Endothelial cell of umbilical vein (primary cell): ENCODE measurements at regions not wholly inside any gene's neighbourhood (a gene's known extent, or its start where the extent isn't known, plus 50 kb on each side); places are given as distances from the start of the nearest gene placed in this dataset.

Experiments
- BruUV-seq: library from RNA; stranded (reverse); fragments of 400-500 nt; replicated peaks from 2 replicates; lab custom pipeline; 2021; lab: Mats Ljungman, UMichigan
- CTCF ChIA-PET: fragments of 300-600, 350-600 bp; sonication (Branson Sonifier 250); formaldehyde crosslinking; loops from one replicate; lab custom pipeline; 2021; ENCODE audit warnings: antibody characterized with exemption, inconsistent platforms; lab: Charles Lee
- POLR2A ChIA-PET: fragments of 300-600, 350-600 bp; sonication (Branson Sonifier 250); formaldehyde crosslinking; loops from one replicate; lab custom pipeline; 2021; ENCODE audit warnings: antibody characterized with exemption, inconsistent platforms; lab: Charles Lee
- DNase-seq: peaks from one replicate; pipeline ENCODE4 v3.0.0-alpha.2; 2011; ENCODE audit warnings: low read depth, low spot score
- FAIRE-seq: peaks from 2 replicates; lab custom pipeline; 2011; peaks lifted over from hg19 to GRCh38; lab: Jason Lieb, UNC
- H2AFZ ChIP-seq: 2 replicates; pipeline ENCODE4 v1.6.0; 2012; ENCODE audit warnings: low read depth, low read length, control low read depth, inconsistent platforms
- H3K27ac ChIP-seq: 2 replicates; pipeline ENCODE4 v1.5.1; 2011; ENCODE audit warnings: low read depth, mild to moderate bottlenecking, control low read depth, low read length, moderate library complexity; ENCODE audit not compliant: insufficient read depth
- H3K27me3 ChIP-seq, 2 experiments: 2 replicates each; pipeline versions ENCODE4 v1.6.0 to v1.6.1; 2011; ENCODE audit warnings: low read length in 2 of 2, mixed read lengths in 1 of 2; ENCODE audit not compliant: control insufficient read depth in 2 of 2, insufficient read depth in 2 of 2
- H3K36me3 ChIP-seq, 2 experiments: 2 replicates in 1 of 2; 3 replicates in 1 of 2; pipeline ENCODE4 v1.5.1; 2011; ENCODE audit warnings: low read length in 2 of 2, mild to moderate bottlenecking in 1 of 2, moderate library complexity in 1 of 2; ENCODE audit not compliant: control insufficient read depth in 2 of 2, insufficient read depth in 2 of 2; ENCODE audit errors: extremely low read depth in 1 of 2
- H3K4me1 ChIP-seq: 3 replicates; pipeline ENCODE4 v1.5.1; 2011; ENCODE audit warnings: mild to moderate bottlenecking, low read length; ENCODE audit not compliant: control insufficient read depth, insufficient read depth; ENCODE audit errors: extremely low read depth
- H3K4me2 ChIP-seq: 2 replicates; pipeline ENCODE4 v1.6.1; 2011; ENCODE audit warnings: low read length, control low read depth, mixed read lengths; ENCODE audit not compliant: insufficient read depth
- H3K4me3 ChIP-seq, 3 experiments: fragments of 200-600 bp in 1 of 3; sonication (generic), shearing (Covaris generic) in 1 of 3; replicated peaks in 1 of 3; 2 replicates each; pipeline ENCODE4 v1.5.1; 2011 to 2016; ENCODE audit warnings: control low read depth in 3 of 3, low read length in 3 of 3, mild to moderate bottlenecking in 2 of 3, inconsistent platforms in 1 of 3, low read depth in 1 of 3, moderate library complexity in 1 of 3; ENCODE audit not compliant: insufficient read depth in 1 of 3
- H3K79me2 ChIP-seq: 2 replicates; pipeline ENCODE4 v1.6.0; 2012; ENCODE audit warnings: low read length, inconsistent platforms; ENCODE audit not compliant: control insufficient read depth, insufficient read depth
- H3K9ac ChIP-seq: replicated peaks from 2 replicates; pipeline ENCODE3; 2011; ENCODE audit warnings: low read length, control low read depth; ENCODE audit not compliant: insufficient read depth; ENCODE audit errors: extremely low read depth
- H3K9me1 ChIP-seq: replicated peaks from 3 replicates; pipeline ENCODE4 v1.6.0; 2011; ENCODE audit warnings: mild to moderate bottlenecking, low read length; ENCODE audit not compliant: control insufficient read depth, insufficient read depth; ENCODE audit errors: extremely low read depth
- H3K9me3 ChIP-seq: replicated peaks from 2 replicates; pipeline ENCODE4 v1.5.1; 2012; ENCODE audit warnings: low read length, inconsistent platforms; ENCODE audit not compliant: control insufficient read depth, insufficient read depth
- H4K20me1 ChIP-seq: replicated peaks from 2 replicates; pipeline ENCODE3; 2011; ENCODE audit warnings: mild to moderate bottlenecking, low read length; ENCODE audit not compliant: control insufficient read depth, insufficient read depth; ENCODE audit errors: extremely low read depth
- CTCF ChIP-seq, 2 donors: IDR thresholded peaks; 1 replicate in 1 of 2; 2 replicates in 1 of 2; pipeline ENCODE4 v1.5.1; 2011; ENCODE audit warnings: low read length in 2 of 2, mild to moderate bottlenecking in 2 of 2, moderate library complexity in 2 of 2, control low read depth in 1 of 2, inconsistent platforms in 1 of 2, low read depth in 1 of 2; ENCODE audit not compliant: insufficient read depth in 1 of 2; ENCODE audit errors: extremely low read depth in 1 of 2
- EZH2 ChIP-seq: IDR thresholded peaks from 2 replicates; pipeline ENCODE4 v1.6.1; 2012; ENCODE audit warnings: borderline replicate concordance, low read depth, mild to moderate bottlenecking, moderate library complexity, low read length, inconsistent platforms; ENCODE audit not compliant: severe bottlenecking
- FOS ChIP-seq: IDR thresholded peaks from 2 replicates; pipeline ENCODE4 v1.6.1; 2011; ENCODE audit warnings: mild to moderate bottlenecking, low read length, moderate library complexity, borderline replicate concordance; ENCODE audit not compliant: insufficient read depth
- GATA2 ChIP-seq: IDR thresholded peaks from 2 replicates; pipeline ENCODE4 v1.7.0; 2011; ENCODE audit warnings: low read depth, mild to moderate bottlenecking, moderate library complexity, mixed read lengths, low read length; ENCODE audit not compliant: insufficient read length, insufficient read depth
- JUN ChIP-seq: IDR thresholded peaks from 2 replicates; pipeline ENCODE4 v1.6.1; 2011; ENCODE audit warnings: borderline replicate concordance, low read depth; ENCODE audit not compliant: insufficient read length, insufficient read depth
- MAX ChIP-seq: IDR thresholded peaks from 2 replicates; pipeline ENCODE4 v1.6.1; 2011; ENCODE audit not compliant: insufficient read depth, insufficient read length
- MYC ChIP-seq: IDR thresholded peaks from one replicate; pipeline ENCODE4 v1.6.1; 2011; ENCODE audit warnings: mild to moderate bottlenecking, low read depth, low read length
- POLR2A ChIP-seq: IDR thresholded peaks from 2 replicates; pipeline ENCODE4 v1.6.1; 2012; ENCODE audit warnings: low read depth, mild to moderate bottlenecking, control low read depth, low read length
- POLR2AphosphoS5 ChIP-seq: IDR thresholded peaks from 2 replicates; pipeline ENCODE4 v1.6.1; 2012; ENCODE audit warnings: low read depth, mild to moderate bottlenecking, control low read depth, low read length, moderate library complexity; ENCODE audit not compliant: insufficient read depth
- dilution Hi-C: fragments of 300-500 bp; cut with MboI; formaldehyde crosslinking; loops from one replicate; pipeline ENCODE4 v1.15.0; 2019; ENCODE audit warnings: low sequenced_read_pairs; ENCODE audit not compliant: extremely low pct_ligation_motif_present
- intact Hi-C: fragments of 100-400 bp; cut with micrococcal nuclease; formaldehyde crosslinking; loops from one replicate; pipeline ENCODE4 v1.10.0; 2022

- TF ChIP-seq MAX (no peak), GATA2 (no peak), FOS (peak; percentile 86), CTCF (IDR thresholded peaks at IDR 0.05; ENCODE audit: extremely low read depth in 1 of 2, insufficient read depth in 1 of 2, low read depth in 1 of 2, low read length in 2 of 2) (no peak), EZH2 (no peak)
- Histone ChIP-seq H3K4me2 (no peak overlapping the region), H4K20me1 (no peaks in the 10 kb centered on the region), H2AFZ (no peak overlapping the region), H3K4me1 (peaks cover 11% of the 10 kb centered on the region), H3K27ac (no peak overlapping the region), H3K9ac (no peak overlapping the region), H3K9me1 (no peaks in the 10 kb centered on the region), H3K36me3 (no peaks in the 10 kb centered on the region), H3K9me3 (no peaks in the 10 kb centered on the region), H3K4me3 (no peak overlapping the region), H3K79me2 (no peaks in the 10 kb centered on the region), H3K27me3 (no peaks in the 10 kb centered on the region)
- intact Hi-C loops, result no loop called here
- DNase-seq (peak; percentile 20), FAIRE-seq (peak; percentile 4)
- ChIA-PET POLR2A (no interaction called here), CTCF (no interaction called here)
- BruUV-seq, result no TSS peak
- dilution Hi-C loops, result no loop called here
Observed at GRCh38 chr4:131001371-131001770, 1905.4 kb downstream of the C4orf33 start.

GRCh38 chr4:131002132-131002531 lies 1906.2 kb downstream of the C4orf33 start:
- no peaks in the 10 kb centered on the region for H3K27me3 ChIP-seq
- H3K9me3 ChIP-seq, result no peaks in the 10 kb centered on the region
- H4K20me1 ChIP-seq, result no peaks in the 10 kb centered on the region
- intact Hi-C loops (no loop called here), dilution Hi-C loops (no loop called here)
- no TSS peak for BruUV-seq
- CTCF ChIA-PET, result no interaction called here
- H3K79me2 ChIP-seq, result no peaks in the 10 kb centered on the region
- H3K4me1 ChIP-seq, result peaks cover 11% of the 10 kb centered on the region
- no peak for TF ChIP-seq JUN
- TF ChIP-seq GATA2, result no peak
- no peak for TF ChIP-seq CTCF (IDR thresholded peaks at IDR 0.05; ENCODE audit: extremely low read depth in 1 of 2, insufficient read depth in 1 of 2, low read depth in 1 of 2, low read length in 2 of 2)
- TF ChIP-seq MYC, result no peak
- TF ChIP-seq POLR2AphosphoS5, result no peak
- no peak for TF ChIP-seq POLR2A
- TF ChIP-seq MAX, result no peak
- TF ChIP-seq EZH2, result no peak
- TF ChIP-seq FOS, result no peak
- H3K9me1 ChIP-seq, result no peaks in the 10 kb centered on the region
- no peak for DNase-seq
- no peak overlapping the region for H3K4me3 ChIP-seq
- FAIRE-seq, result no peak
- POLR2A ChIA-PET, result no interaction called here
- H2AFZ ChIP-seq, result no peak overlapping the region
- no peak overlapping the region for H3K9ac ChIP-seq
- no peaks in the 10 kb centered on the region for H3K36me3 ChIP-seq
- H3K4me2 ChIP-seq, result no peak overlapping the region
- H3K27ac ChIP-seq, result no peak overlapping the region
